MCF 10A (cell line): ENCODE measurements at regions not wholly inside any gene's neighbourhood (a gene's known extent, or its start where the extent isn't known, plus 50 kb on each side); places are given as distances from the start of the nearest gene placed in this dataset.

Experiments
- BruUV-seq: library from RNA; stranded (reverse); fragments of 400-500 nt; replicated peaks from 2 replicates; lab custom pipeline; 2021; lab: Mats Ljungman, UMichigan
- CTCF ChIA-PET: fragments of 300-600 bp; sonication (Branson Sonifier 250); formaldehyde crosslinking; extraction: SDS; loops from one replicate; lab custom pipeline; 2021; ENCODE audit warnings: antibody characterized with exemption, inconsistent platforms; lab: Yijun Ruan, JAX
- POLR2A ChIA-PET: fragments of 300-600, 350-650 bp; sonication (Branson Sonifier 250); formaldehyde crosslinking; extraction: SDS; loops from one replicate; lab custom pipeline; 2020; ENCODE audit warnings: antibody characterized with exemption, inconsistent platforms; lab: Yijun Ruan, JAX
- DNase-seq: peaks from one replicate; pipeline ENCODE4 v3.0.0-alpha.2; 2018; ENCODE audit not compliant: unreplicated experiment
- H3K27ac Mint-ChIP-seq: one replicate; pipeline ENCODE4 v1.8.0; 2022; ENCODE audit warnings: mild to moderate bottlenecking, low read depth, mixed read lengths; ENCODE audit not compliant: unreplicated experiment
- H3K27me3 Mint-ChIP-seq: one replicate; pipeline ENCODE4 v1.8.0; 2022; ENCODE audit warnings: mixed read lengths; ENCODE audit not compliant: insufficient read depth, unreplicated experiment
- H3K36me3 Mint-ChIP-seq: one replicate; pipeline ENCODE4 v1.8.0; 2022; ENCODE audit warnings: mild to moderate bottlenecking, moderate library complexity, mixed read lengths; ENCODE audit not compliant: insufficient read depth, unreplicated experiment
- H3K4me1 Mint-ChIP-seq: one replicate; pipeline ENCODE4 v1.8.0; 2022; ENCODE audit warnings: mixed read lengths; ENCODE audit not compliant: insufficient read depth, unreplicated experiment
- H3K4me3 Mint-ChIP-seq: one replicate; pipeline ENCODE4 v1.8.0; 2022; ENCODE audit warnings: mild to moderate bottlenecking, moderate library complexity, mixed read lengths; ENCODE audit not compliant: unreplicated experiment
- H3K9me3 Mint-ChIP-seq: one replicate; pipeline ENCODE4 v1.8.0; 2022; ENCODE audit warnings: mixed read lengths; ENCODE audit not compliant: unreplicated experiment
- intact Hi-C: fragments of 100-400 bp; cut with micrococcal nuclease; formaldehyde crosslinking; loops from 2 replicates; pipeline ENCODE4 v1.14.1; 2022
- TF ChIP-seq, protein P1 (sequence below): fragments of 200-600 bp; IDR thresholded peaks from one replicate; pipeline ENCODE4 v1.8.0; 2022; ENCODE audit warnings: antibody characterized with exemption, mild to moderate bottlenecking; ENCODE audit not compliant: unreplicated experiment

DNA sequence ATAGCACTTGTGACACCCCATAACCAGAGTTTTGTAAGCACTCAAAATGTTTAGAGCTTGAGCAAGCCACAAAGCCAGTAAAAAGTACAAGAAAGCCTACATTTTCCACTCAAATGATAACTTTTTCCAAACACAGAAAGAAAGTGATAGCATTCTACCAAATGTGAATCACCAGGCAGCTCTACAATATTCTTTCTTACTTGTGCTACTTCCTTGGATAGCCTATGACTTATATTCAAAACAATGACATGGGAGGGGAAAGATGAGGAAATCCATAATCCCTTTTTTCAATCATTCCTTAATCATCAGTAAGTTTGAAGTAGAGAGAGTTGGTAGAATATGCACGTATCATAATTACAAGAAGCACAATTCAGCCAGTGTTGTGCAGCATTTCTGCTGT lies 650.8 kb upstream of the PCDH9 start:
- BruUV-seq: no TSS peak
- peak; percentile 14 for DNase-seq
- Mint-ChIP-seq H3K9me3 (no peaks in the 10 kb centered on the region), H3K36me3 (no peaks in the 10 kb centered on the region), H3K27ac (no peak overlapping the region), H3K4me3 (no peak overlapping the region), H3K27me3 (no peaks in the 10 kb centered on the region), H3K4me1 (peaks cover 7% of the 10 kb centered on the region)
- POLR2A ChIA-PET: no interaction called here
- intact Hi-C loops: no loop called here
- CTCF ChIA-PET: interaction anchor here (0.7 kb wide), 1 partner anchor 62 kb away, joined by 3 read pairs; no protein-coding TSS in a partner anchor
- TF ChIP-seq, protein P1, sequence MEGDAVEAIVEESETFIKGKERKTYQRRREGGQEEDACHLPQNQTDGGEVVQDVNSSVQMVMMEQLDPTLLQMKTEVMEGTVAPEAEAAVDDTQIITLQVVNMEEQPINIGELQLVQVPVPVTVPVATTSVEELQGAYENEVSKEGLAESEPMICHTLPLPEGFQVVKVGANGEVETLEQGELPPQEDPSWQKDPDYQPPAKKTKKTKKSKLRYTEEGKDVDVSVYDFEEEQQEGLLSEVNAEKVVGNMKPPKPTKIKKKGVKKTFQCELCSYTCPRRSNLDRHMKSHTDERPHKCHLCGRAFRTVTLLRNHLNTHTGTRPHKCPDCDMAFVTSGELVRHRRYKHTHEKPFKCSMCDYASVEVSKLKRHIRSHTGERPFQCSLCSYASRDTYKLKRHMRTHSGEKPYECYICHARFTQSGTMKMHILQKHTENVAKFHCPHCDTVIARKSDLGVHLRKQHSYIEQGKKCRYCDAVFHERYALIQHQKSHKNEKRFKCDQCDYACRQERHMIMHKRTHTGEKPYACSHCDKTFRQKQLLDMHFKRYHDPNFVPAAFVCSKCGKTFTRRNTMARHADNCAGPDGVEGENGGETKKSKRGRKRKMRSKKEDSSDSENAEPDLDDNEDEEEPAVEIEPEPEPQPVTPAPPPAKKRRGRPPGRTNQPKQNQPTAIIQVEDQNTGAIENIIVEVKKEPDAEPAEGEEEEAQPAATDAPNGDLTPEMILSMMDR: no peak

DNA sequence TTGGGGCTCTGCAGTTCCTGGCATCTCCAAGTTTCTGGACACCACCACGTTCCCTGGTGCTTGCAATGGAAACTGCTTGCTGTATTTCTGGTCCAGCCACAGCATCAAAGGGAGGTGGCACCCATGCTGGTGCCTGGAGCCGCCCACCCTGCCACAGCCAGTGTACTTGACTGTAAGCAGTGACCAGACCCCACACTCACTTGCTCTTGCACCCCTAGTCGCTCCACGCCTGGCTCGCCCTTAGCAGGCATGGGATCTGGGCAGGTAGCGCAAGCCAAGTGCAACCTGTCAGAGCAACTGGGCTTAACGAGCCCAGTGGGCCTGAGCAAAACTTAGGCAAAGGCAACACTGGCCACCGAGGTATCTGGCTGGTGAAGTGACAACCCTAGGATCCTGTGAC lies 648.2 kb upstream of the PCDH9 start:
- Mint-ChIP-seq H3K9me3 (peaks cover 2% of the 10 kb centered on the region), H3K27ac (no peak overlapping the region), H3K4me1 (peaks cover 7% of the 10 kb centered on the region), H3K36me3 (no peaks in the 10 kb centered on the region), H3K4me3 (no peak overlapping the region), H3K27me3 (no peaks in the 10 kb centered on the region)
- ChIA-PET POLR2A (no interaction called here), CTCF (no interaction called here)
- TF ChIP-seq, protein P1: no peak
- no peak for DNase-seq
- intact Hi-C loops: no loop called here
- no TSS peak for BruUV-seq

DNA sequence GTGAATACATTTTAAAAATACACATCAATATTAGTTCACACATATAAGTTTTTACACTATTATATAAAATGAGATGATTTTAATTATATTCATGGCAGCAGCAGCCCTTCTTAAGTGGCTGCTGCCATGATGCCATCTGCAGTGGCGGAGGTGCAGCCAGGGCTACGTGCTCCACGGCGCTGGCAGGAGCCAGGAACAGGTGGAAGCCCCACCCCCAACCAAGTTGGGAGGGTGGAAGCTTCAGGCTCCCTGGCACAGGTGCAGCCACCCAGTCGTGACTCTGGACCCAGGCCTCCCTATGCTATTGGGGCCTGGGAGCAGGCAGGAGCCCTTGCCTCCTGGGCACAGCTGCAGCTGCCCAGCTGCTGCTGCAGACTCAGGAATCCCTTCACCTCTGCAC lies 646.9 kb upstream of the PCDH9 start:
- Mint-ChIP-seq H3K36me3 (no peaks in the 10 kb centered on the region), H3K9me3 (peaks cover 8% of the 10 kb centered on the region), H3K4me3 (no peak overlapping the region), H3K27me3 (no peaks in the 10 kb centered on the region), H3K4me1 (peaks cover 7% of the 10 kb centered on the region), H3K27ac (no peak overlapping the region)
- POLR2A ChIA-PET: no interaction called here
- CTCF ChIA-PET: no interaction called here
- TF ChIP-seq, protein P1: no peak
- BruUV-seq: no TSS peak
- no peak for DNase-seq
- intact Hi-C loops: no loop called here

DNA sequence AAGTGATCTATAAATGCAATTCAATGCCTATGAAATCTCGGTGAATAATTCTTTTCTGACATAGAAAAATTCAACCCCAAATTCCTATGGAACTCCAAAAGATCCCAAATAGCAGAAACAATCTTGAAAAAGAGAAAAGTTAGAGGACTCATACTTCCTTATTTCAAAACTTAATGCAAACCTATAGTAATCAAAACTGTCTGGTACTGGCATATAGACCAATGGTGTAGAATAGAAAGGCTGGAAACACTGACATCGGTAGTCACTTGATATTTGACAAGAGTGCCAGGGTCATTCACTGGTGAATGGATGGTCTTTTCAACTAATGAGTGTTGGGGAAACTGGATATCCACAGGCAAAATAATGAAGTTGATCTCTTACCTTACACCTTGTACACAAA lies 637.1 kb upstream of the PCDH9 start:
- intact Hi-C loops: no loop called here
- BruUV-seq: no TSS peak
- DNase-seq: no peak
- TF ChIP-seq, protein P1: no peak
- no peaks in the 10 kb centered on the region for H3K4me1 Mint-ChIP-seq
- H3K27ac Mint-ChIP-seq: no peak overlapping the region
- no peak overlapping the region for H3K4me3 Mint-ChIP-seq
- no peaks in the 10 kb centered on the region for H3K9me3 Mint-ChIP-seq
- CTCF ChIA-PET: interaction anchor here (0.7 kb wide), 1 partner anchor 498 kb away, joined by 3 read pairs; no protein-coding TSS in a partner anchor
- POLR2A ChIA-PET: no interaction called here
- H3K36me3 Mint-ChIP-seq: no peaks in the 10 kb centered on the region
- H3K27me3 Mint-ChIP-seq: no peaks in the 10 kb centered on the region
